Fibroblast of skin of abdomen (primary cell): ENCODE measurements at regions not wholly inside any gene's neighbourhood (a gene's known extent, or its start where the extent isn't known, plus 50 kb on each side); places are given as distances from the start of the nearest gene placed in this dataset.

ENCODE experiments used
- DNase-seq: peaks from one replicate; pipeline ENCODE4 v3.0.0-alpha.2; 2013

DNA sequence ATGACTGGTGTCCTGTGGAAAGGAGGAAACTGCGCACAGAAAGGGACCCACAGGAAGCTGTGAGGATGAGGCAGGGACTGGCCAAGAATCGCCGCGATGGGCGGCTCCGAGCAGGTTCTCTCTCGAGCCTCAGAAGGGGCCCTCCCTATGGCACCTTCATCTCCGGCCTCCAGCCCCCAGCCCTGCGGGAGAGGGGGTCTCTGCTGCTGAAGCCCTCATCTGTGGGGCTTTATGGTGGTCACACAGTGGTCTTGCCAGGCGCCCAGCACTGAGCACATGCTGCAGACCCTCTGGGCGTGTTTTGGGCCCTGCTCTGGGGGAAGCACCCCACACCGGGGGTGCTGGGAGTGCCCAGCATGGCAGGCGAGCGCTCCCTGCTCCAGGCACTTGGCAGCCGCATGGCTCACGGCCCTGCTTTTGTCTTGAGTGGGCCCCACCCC, 86.6 kb upstream of the ACTRT2 start:
- no peak for DNase-seq

- DNase-seq, result no peak
Measured at GRCh38 chr1:2935184-2935583, 86.1 kb upstream of the ACTRT2 start.

DNA sequence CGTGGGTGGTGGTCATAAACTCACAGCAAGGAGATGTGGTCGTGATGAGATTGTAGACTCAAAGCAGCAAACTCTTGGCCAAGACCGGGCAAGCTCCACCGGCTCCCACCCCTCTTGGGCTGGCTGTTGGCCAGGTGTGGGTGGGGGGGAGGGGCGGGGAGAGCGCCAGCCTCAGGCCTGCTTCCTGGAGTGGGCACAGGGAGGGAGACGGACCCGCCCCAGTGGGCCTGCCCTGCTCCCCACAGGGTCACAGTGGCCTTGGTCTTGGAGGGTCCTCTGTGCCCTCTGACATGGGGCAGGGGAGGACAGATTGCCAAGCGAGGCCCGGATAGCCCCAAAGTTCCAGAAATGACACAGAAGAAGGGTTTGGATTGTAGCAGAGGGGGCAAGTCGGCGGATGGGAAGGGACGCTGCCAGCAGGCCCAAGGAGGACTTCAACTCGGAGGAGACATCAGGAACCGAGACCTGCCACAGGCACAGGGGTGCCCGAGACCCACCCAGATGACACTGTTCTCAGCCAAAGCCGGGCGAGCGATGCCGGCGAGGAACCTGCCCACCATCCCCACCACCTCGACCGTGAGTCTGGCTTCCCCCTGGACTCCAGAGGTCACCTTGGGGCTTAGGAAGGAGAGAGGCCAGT, 85.4 kb upstream of the ACTRT2 start:
- no peak for DNase-seq

DNA sequence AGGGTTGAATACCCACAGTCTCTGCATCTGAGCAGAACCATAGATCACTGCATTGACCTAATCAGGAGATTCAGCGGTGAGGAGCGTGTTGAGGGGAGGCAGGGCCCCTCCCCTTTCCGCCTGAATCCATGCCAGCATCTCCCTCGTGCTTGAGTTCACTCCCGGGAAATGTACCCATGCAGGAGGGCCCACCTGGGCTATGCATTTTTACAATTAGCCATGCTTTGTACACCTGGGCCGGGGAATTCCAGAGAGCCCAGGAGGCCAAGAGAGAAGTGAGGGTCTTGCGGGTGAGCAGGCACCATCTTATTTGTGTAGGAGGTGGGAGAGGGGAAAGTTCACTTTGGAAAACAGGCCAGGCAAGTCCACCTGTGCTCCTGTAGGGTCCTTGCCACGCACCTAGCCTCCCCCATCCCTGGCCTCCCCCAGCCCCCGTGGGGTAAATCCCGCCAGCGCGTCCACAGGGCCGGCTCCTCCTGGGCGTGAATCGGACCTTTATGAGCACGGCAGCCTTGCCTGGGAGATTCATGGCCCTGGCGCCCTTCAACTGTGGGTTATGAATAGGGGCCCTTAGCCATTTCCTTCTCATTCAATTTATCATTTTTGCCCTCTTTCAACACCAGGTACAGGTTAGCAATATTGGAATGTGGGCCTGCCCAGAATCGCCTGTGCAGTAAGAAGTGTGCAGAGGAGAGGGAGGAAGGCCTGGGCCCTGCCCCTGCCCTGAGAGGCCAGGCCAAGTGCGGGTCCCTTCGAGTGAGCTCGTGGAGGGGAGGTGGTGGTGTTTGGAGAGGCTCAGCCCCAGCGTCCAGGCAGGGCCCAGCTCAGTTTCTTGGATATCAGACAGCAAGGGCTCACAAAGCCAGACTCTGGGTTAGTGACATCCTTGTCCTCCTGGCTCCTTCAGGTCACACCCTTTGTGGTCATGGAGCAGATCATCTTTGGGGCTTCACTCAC, 84.4 kb upstream of the ACTRT2 start:
- no peak for DNase-seq

GRCh38 chr1:2937805-2938204, 83.5 kb upstream of the ACTRT2 start:
- DNase-seq, result no peak

- DNase-seq, result no peak
Measured at GRCh38 chr1:2939041-2939552, 82.2 kb upstream of the ACTRT2 start.

DNA sequence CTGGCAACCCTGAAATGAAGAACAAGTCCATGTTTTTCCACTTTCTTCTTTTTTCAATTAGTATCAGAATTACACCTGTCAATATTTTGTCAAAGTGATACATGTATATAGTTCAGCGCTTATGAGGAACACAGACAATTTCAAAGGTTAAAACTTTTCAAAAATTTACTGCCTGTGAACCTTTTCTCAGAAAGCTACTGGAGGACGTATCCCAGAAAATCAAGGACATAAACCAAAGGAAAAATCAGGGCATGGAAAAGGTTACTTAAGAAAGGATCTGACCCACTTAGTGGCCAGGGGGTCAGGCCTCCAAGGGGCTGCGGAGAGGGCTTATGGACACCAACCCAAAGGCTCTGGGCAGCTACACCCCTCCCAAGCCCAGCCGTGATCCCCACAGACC, 81.1 kb upstream of the ACTRT2 start:
- no peak for DNase-seq

DNA sequence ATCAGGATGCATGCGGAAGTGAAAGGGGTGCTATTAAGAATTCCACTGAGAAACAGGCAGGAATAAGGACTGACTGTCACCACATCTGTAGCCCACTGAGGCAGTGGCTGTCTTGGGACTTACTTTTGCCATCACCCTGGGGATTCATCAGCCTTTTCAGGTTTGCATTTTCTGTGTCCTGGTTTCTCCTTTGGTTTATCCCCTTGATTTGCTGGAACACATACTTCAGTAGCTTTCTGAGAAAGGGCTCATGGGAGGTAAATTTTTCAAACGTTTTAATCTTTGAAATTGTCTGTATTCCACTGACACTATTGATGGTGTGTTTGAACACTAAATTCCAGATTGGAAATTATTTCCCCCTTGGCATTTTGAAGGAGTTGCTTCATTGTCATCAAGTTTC, 80.2 kb upstream of the ACTRT2 start:
- DNase-seq, result no peak

GRCh38 chr1:2941907-2942306, 79.4 kb upstream of the ACTRT2 start:
- DNase-seq, result no peak

- DNase-seq, result no peak
Measured at GRCh38 chr1:2942410-2942809, 78.9 kb upstream of the ACTRT2 start.

GRCh38 chr1:2943686-2944260, 77.5 kb upstream of the ACTRT2 start:
- no peak for DNase-seq

DNA sequence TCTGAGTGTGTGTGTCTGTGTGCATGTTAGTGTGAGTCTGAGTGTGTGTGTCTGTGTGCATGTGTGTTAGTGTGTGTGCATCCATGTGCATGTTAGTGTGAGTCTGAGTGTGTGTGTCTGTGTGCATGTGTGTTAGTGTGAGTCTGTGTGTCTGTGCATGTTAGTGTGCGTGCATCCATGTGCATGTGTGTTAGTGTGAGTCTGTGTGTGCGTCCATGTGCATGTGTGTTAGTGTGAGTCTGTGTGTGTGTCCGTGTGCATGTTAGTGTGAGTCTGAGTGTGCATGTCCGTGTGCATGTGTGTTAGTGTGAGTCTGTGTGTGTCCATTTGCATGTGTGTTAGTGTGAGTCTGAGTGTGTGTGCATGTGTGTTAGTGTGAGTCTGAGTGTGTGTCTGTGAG, 76.6 kb upstream of the ACTRT2 start:
- DNase-seq, result no peak

DNA sequence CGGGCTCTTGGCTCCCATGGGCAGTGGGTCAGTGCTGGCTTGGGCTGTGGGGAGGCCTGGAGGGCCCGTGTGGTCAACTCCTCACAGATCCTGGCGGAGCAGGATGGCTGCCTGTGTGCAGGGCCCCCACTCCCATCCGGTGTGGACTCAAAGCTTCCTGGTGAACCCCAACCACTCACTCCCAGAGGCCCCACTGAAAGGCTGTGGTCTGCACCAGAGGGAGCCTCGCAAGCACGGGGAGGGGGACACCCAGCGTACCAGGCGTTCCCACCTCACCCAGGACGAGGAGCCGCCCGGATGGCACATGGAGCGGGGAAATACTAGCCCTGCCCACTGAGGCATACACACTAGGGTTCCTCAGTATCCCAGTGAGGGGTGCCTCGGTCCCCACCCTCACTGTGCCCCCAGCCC, 75.4 kb upstream of the ACTRT2 start:
- no peak for DNase-seq

GRCh38 chr1:2946291-2946690, 75.0 kb upstream of the ACTRT2 start:
- no peak for DNase-seq

DNA sequence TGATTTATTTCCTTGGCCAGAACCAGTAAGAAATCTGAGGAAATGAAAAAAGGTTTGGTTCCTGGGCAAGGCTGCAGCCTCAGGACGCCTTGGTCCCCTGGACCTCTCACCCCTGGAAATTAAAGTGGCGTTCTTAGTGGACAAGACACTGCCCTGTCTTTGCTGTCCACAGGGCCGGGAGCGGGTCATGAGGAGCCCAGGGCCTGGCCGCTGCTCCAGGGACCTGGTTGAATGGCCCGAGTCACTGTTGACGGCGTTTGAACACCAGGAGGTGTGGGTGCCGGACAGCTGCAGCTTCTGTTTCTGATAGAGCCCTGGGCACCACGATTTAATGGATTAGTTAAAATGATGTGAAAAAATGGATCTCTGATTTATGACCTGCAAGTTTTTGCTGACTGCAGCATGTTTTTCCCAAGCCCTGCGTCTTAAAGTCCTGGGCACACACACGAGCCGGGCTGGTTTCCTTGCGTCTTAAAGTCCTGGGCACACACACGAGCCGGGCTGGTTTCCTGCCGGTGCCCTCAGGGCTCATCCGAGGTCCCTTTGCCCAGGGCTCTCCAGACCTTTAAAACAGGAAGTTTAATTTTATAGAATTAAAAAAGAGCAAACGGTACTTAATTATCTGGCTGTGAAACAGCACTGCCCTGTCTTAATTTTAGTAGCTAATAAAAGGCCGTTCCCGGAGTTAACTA, 74.1 kb upstream of the ACTRT2 start:
- DNase-seq, result no peak

DNA sequence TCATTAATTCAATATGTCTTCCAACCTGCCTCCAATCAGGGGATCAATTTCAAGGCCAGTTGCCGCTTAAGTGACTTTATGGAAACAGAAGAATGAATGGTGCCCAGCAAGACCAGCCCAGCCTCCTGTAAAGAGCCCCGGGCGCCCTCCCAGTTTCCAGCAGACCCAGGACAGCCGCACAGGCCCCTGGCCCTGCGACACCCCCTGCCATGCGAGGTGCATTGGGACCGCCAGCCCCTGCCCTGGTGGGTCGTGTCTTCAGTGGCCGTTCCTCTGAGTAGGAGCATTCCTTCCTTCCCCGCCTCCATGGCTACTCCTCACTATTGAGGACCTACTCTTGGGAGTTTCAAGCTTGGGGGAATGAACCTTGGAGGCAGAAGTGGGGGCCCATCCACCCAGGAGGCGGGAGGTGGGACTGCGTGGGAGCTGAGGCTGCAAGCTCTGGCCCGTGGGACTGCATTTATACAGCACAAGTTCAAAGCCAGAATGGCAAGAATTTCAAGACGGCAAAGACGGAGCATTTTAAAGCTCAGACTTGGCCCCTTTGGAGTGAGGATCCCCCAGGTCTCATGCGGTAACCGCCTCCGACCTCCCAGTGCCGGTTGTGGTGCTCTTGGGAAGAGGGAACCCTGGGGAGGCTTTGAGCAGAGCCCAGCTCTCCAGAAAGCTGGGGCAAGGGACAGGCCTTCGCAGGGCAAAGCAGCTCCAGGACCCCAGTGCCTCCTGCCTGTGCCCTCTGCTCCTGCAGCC, 73.1 kb upstream of the ACTRT2 start:
- no peak for DNase-seq

DNA sequence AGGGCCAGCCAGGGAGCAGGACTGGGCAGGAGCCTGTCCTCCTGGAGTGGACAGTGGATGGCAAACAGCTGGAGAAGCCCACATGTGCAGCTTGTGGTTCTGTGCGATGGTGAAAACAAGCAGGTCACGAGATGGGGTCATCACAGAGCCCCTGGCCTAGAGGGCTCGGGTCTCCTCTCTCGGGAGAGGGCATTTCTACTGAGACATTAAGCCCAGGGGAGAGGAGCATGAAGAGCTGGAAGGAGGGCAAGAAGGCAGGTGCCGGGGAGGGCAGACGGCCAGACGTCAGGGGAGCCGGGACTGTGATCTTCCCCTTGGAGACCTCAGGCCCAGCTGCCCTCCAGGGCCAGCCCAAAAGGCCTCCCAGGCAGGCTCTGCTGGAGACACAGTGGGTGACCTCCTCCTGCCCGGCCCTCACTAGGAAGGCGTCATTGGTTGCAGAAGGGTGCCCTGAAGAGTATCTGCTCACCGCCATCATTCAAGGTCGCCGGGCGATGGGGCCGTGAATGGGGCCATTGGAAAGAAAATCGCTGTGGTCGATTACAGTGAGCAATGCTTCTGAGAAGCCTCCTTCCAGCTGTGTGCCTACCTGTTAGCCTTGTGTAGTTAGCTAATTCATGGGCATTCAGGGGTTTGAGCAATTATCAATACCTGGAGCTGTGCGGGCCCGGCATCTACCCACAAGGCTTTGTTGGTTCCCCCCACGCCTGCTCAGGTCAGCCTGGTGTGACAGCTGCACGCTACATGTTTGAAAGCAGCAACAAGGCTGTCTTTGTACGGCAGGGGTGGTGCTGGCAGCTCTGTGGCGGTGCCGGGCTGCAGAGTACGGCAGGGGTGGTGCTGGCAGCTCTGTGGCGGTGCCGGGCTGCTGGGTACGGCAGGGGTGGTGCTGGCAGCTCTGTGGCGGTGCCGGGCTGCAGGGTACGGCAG, 72.3 kb upstream of the ACTRT2 start:
- no peak for DNase-seq

GRCh38 chr1:2949966-2950925, 71.0 kb upstream of the ACTRT2 start:
- DNase-seq, result no peak

DNA sequence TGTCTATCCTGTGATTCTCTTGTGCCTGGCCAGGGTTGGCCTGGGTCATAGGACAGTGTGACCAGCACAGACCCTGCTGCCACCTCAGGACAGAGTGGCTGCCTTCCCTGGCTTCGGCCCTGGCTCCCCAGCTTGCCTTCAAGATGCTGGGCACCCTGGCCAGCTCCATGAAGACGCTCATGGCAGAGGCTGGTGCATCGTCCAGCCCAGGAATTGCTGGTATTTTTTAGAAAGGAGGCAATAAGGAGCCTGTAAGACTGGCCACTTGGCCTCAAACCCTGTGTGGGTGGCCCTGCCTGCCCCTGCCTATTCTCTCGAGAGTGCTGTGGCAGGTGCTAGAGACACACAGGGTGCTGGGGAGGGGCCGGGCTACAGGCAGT, 70.4 kb upstream of the ACTRT2 start:
- no peak for DNase-seq

GRCh38 chr1:2951856-2952255, 69.4 kb upstream of the ACTRT2 start:
- no peak for DNase-seq
